ENCODE measurements at regions not wholly inside any gene's neighbourhood (a gene's known extent, or its start where the extent isn't known, plus 50 kb on each side); places are given as distances from the start of the nearest gene placed in this dataset.

GRCh38 chr6:165010556-165011535 lies 298.6 kb downstream of the C6orf118 start:
- no peak for TF ChIP-seq EZH2 (IDR thresholded peaks at IDR 0.05; ENCODE audit: insufficient read depth, poor library complexity, severe bottlenecking)
- no peak for TF ChIP-seq EZH2phosphoT487 (IDR thresholded peaks at IDR 0.05; ENCODE audit: insufficient read depth, low read depth)
